ENCODE measurements at regions not wholly inside any gene's neighbourhood (a gene's known extent, or its start where the extent isn't known, plus 50 kb on each side); places are given as distances from the start of the nearest gene placed in this dataset.

GRCh38 chr9:23088932-23089364 lies 642.3 kb downstream of the DMRTA1 start:
- Histone ChIP-seq H4K20me1 (ENCODE audit: control insufficient read depth, insufficient read depth, low read depth, low read length) (no peaks in the 10 kb centered on the region), H3K9me2 (replicated peaks; ENCODE audit: control insufficient read depth, low read length) (no peaks in the 10 kb centered on the region), H3K4me2 (ENCODE audit: low read length) (no peak overlapping the region), H3K36me3 (ENCODE audit: control insufficient read depth, low read length) (no peaks in the 10 kb centered on the region), H3K4me1 (ENCODE audit: control insufficient read depth, low read length) (no peaks in the 10 kb centered on the region), H3K27ac (ENCODE audit: low read depth, low read length) (no peak overlapping the region), H3K79me2 (ENCODE audit: control insufficient read depth, low read length) (no peaks in the 10 kb centered on the region), H3F3A (ENCODE audit: control insufficient read depth, insufficient read depth) (no peaks in the 10 kb centered on the region), H3K4me3 (ENCODE audit: low read length) (no peak overlapping the region), H3K27me3 (ENCODE audit: control insufficient read depth, low read length) (no peaks in the 10 kb centered on the region), H3K9me3 (ENCODE audit: control insufficient read depth, insufficient read depth, low read length) (no peaks in the 10 kb centered on the region)
- TF ChIP-seq EZH2phosphoT487 (IDR thresholded peaks at IDR 0.05; ENCODE audit: borderline replicate concordance, low read length) (no peak), CTCF (IDR thresholded peaks at IDR 0.05; ENCODE audit: low read depth, low read length, poor library complexity, severe bottlenecking) (no peak)

GRCh38 chr9:23117616-23118015 lies 671.0 kb downstream of the DMRTA1 start:
- TF ChIP-seq CTCF (IDR thresholded peaks at IDR 0.05; ENCODE audit: low read depth, low read length, poor library complexity, severe bottlenecking): no peak
- no peak for TF ChIP-seq EZH2phosphoT487 (IDR thresholded peaks at IDR 0.05; ENCODE audit: borderline replicate concordance, low read length)
- Histone ChIP-seq H3K4me2 (ENCODE audit: low read length) (no peak overlapping the region), H3K27me3 (ENCODE audit: control insufficient read depth, low read length) (no peaks in the 10 kb centered on the region), H3K27ac (ENCODE audit: low read depth, low read length) (no peak overlapping the region), H3F3A (ENCODE audit: control insufficient read depth, insufficient read depth) (no peaks in the 10 kb centered on the region), H3K36me3 (ENCODE audit: control insufficient read depth, low read length) (no peaks in the 10 kb centered on the region), H4K20me1 (ENCODE audit: control insufficient read depth, insufficient read depth, low read depth, low read length) (no peaks in the 10 kb centered on the region), H3K4me3 (ENCODE audit: low read length) (no peak overlapping the region), H3K9me3 (ENCODE audit: control insufficient read depth, insufficient read depth, low read length) (no peaks in the 10 kb centered on the region), H3K9me2 (replicated peaks; ENCODE audit: control insufficient read depth, low read length) (no peaks in the 10 kb centered on the region; the same call in 1 of the 2 replicates), H3K4me1 (ENCODE audit: control insufficient read depth, low read length) (no peaks in the 10 kb centered on the region), H3K79me2 (ENCODE audit: control insufficient read depth, low read length) (no peaks in the 10 kb centered on the region)

- H4K20me1 ChIP-seq (ENCODE audit: control insufficient read depth, insufficient read depth, low read depth, low read length): no peaks in the 10 kb centered on the region
- H3K36me3 ChIP-seq (ENCODE audit: control insufficient read depth, low read length): no peaks in the 10 kb centered on the region
- H3K4me3 ChIP-seq (ENCODE audit: low read length): no peak overlapping the region
Observed at GRCh38 chr9:23120630-23121029, 674.0 kb downstream of the DMRTA1 start.

More at GRCh38 chr9:23120630-23121029, 674.0 kb downstream of the DMRTA1 start:
- Histone ChIP-seq H3K27me3 (ENCODE audit: control insufficient read depth, low read length) (no peaks in the 10 kb centered on the region), H3K9me2 (replicated peaks; ENCODE audit: control insufficient read depth, low read length) (no peaks in the 10 kb centered on the region; the same call in 1 of the 2 replicates), H3K27ac (ENCODE audit: low read depth, low read length) (no peak overlapping the region), H3K9me3 (ENCODE audit: control insufficient read depth, insufficient read depth, low read length) (no peaks in the 10 kb centered on the region), H3F3A (ENCODE audit: control insufficient read depth, insufficient read depth) (no peaks in the 10 kb centered on the region), H3K4me1 (ENCODE audit: control insufficient read depth, low read length) (no peaks in the 10 kb centered on the region), H3K4me2 (ENCODE audit: low read length) (no peak overlapping the region), H3K79me2 (ENCODE audit: control insufficient read depth, low read length) (no peaks in the 10 kb centered on the region)
- TF ChIP-seq CTCF (IDR thresholded peaks at IDR 0.05; ENCODE audit: low read depth, low read length, poor library complexity, severe bottlenecking): no peak
- no peak for TF ChIP-seq EZH2phosphoT487 (IDR thresholded peaks at IDR 0.05; ENCODE audit: borderline replicate concordance, low read length)

All from DOHH2 (cell line).